ENCODE measurements at regions not wholly inside any gene's neighbourhood (a gene's known extent, or its start where the extent isn't known, plus 50 kb on each side); places are given as distances from the start of the nearest gene placed in this dataset.
A peak's percentile ranks its signal among the peaks of the same experiment; 100 is the strongest.

- no peak for TF ChIP-seq CTCF (IDR thresholded peaks at IDR 0.05)
- no peak overlapping the region for H3K4me3 Mint-ChIP-seq (ENCODE audit: unreplicated experiment)
- H3K4me1 Mint-ChIP-seq (ENCODE audit: unreplicated experiment): no peaks in the 10 kb centered on the region
- no peaks in the 10 kb centered on the region for H3K36me3 Mint-ChIP-seq (ENCODE audit: unreplicated experiment)
- peaks cover 23% of the 10 kb centered on the region for H3K9me3 Mint-ChIP-seq (ENCODE audit: unreplicated experiment)
- H3K27me3 Mint-ChIP-seq (ENCODE audit: unreplicated experiment): peaks cover 2% of the 10 kb centered on the region
- no peak overlapping the region for H3K27ac Mint-ChIP-seq (ENCODE audit: unreplicated experiment)
- DNase-seq (ENCODE audit: extremely low spot score, unreplicated experiment): no peak
Measured at GRCh38 chr13:111484959-111485358, 164.5 kb downstream of the TEX29 start.

DNA sequence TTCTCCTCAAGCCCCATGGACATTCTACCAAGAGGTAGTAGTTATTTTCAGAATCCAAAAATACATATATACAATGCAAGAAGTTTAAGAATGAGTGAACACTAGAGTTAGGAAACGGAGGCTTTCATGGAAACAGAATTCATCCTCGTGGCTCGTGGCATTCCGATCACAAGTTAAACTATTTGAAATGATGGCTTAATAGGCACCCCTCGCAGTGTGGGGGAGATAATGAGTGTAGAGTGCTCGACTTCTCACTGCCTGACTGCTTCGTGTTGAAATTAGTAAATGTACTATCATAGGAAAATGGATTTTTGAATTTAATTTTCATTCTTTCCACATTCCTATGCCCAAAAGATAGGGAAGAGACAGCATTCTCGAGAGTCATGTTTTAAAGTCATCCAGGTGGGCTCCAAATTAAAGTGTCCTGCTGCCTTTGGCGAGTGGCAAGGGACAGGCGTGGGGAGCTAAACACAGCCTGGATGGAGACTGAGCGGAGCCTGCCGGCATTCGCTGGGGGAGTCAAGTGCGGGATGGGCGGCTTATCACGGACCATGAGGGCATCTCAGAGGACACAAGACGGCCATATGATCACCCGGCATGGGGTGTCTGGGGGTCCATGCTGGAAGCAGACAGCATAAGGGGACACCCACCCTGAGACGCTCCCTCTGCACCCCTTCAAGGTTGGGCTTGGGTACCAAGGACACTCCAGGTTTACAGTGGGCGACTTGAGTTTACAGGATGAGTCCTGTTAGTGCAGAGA is 165.2 kb downstream of the TEX29 start:
- no peak overlapping the region for H3K4me3 Mint-ChIP-seq (ENCODE audit: unreplicated experiment)
- TF ChIP-seq CTCF (IDR thresholded peaks at IDR 0.05): no peak
- no peaks in the 10 kb centered on the region for H3K27me3 Mint-ChIP-seq (ENCODE audit: unreplicated experiment)
- H3K36me3 Mint-ChIP-seq (ENCODE audit: unreplicated experiment): no peaks in the 10 kb centered on the region
- H3K9me3 Mint-ChIP-seq (ENCODE audit: unreplicated experiment): peaks cover 23% of the 10 kb centered on the region
- H3K4me1 Mint-ChIP-seq (ENCODE audit: unreplicated experiment): no peaks in the 10 kb centered on the region
- H3K27ac Mint-ChIP-seq (ENCODE audit: unreplicated experiment): no peak overlapping the region
- DNase-seq (ENCODE audit: extremely low spot score, unreplicated experiment): peak; percentile 80

- no peak for TF ChIP-seq CTCF (IDR thresholded peaks at IDR 0.05)
- H3K4me1 Mint-ChIP-seq (ENCODE audit: unreplicated experiment): no peaks in the 10 kb centered on the region
Measured at GRCh38 chr13:111486331-111486730, 165.9 kb downstream of the TEX29 start.

DNA sequence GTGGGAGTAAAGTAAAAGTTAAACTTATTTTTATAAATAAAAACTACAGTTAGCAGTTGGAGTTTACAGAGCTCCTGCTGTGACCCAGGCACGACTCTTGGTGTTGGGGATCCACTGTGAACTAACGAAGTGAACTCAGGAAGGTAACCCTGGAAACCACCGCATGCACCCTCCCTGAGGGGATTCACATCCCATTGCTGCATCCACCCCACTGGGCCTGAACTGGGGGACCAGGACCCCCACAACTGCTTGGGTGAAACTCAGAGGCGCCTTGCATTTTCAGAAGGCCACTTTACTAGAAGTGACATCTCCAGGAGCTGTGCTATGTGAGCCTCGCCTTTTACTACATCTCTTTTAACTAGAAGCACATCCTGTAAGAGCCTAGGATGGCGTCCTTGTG is 166.4 kb downstream of the TEX29 start:
- Mint-ChIP-seq H3K27ac (ENCODE audit: unreplicated experiment) (no peak overlapping the region), H3K4me3 (ENCODE audit: unreplicated experiment) (no peak overlapping the region), H3K9me3 (ENCODE audit: unreplicated experiment) (peaks cover 23% of the 10 kb centered on the region), H3K36me3 (ENCODE audit: unreplicated experiment) (no peaks in the 10 kb centered on the region), H3K4me1 (ENCODE audit: unreplicated experiment) (no peaks in the 10 kb centered on the region), H3K27me3 (ENCODE audit: unreplicated experiment) (no peaks in the 10 kb centered on the region)
- no peak for TF ChIP-seq CTCF (IDR thresholded peaks at IDR 0.05)
- DNase-seq (ENCODE audit: extremely low spot score, unreplicated experiment): peak; percentile 76

More at GRCh38 chr13:111486331-111486730, 165.9 kb downstream of the TEX29 start:
- Mint-ChIP-seq H3K27me3 (ENCODE audit: unreplicated experiment) (no peaks in the 10 kb centered on the region), H3K27ac (ENCODE audit: unreplicated experiment) (no peak overlapping the region), H3K4me3 (ENCODE audit: unreplicated experiment) (no peak overlapping the region), H3K9me3 (ENCODE audit: unreplicated experiment) (peaks cover 23% of the 10 kb centered on the region), H3K36me3 (ENCODE audit: unreplicated experiment) (no peaks in the 10 kb centered on the region)
- peak; percentile 82 for DNase-seq (ENCODE audit: extremely low spot score, unreplicated experiment)

DNA sequence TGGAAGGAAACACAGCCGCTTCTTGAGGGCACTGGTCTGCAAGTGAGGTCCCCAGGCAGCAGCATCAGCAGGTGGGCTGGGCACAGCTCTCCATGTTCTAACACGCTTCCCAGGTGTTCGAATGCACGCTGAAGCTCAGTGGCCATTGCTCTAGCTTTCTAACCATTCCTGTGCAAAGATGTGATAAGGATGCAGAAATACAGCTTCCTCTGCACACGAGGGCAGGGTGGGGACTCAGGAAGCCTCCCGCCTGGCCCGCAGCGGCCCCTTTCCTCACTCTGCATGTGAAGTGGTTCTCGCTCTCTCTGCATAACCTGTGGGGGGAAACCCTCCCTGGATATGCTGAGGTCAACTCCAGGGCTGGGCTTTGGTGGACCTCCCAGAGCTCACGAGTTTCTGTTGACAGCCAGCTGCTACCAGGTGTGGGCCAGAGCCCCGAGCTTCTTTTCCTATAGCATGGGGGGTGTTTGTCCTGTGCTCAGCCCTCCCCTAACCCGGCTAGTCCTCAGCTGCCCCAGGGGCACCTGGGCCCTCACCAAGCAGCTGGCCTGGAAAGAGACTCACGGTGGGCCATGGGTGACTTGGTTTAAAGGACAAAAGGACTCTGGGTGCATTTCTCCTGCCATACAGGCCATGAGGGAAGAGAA is 168.2 kb downstream of the TEX29 start:
- peak; percentile 75 for DNase-seq (ENCODE audit: extremely low spot score, unreplicated experiment)
- H3K27ac Mint-ChIP-seq (ENCODE audit: unreplicated experiment): no peak overlapping the region
- H3K4me1 Mint-ChIP-seq (ENCODE audit: unreplicated experiment): no peaks in the 10 kb centered on the region
- no peak overlapping the region for H3K4me3 Mint-ChIP-seq (ENCODE audit: unreplicated experiment)
- no peaks in the 10 kb centered on the region for H3K27me3 Mint-ChIP-seq (ENCODE audit: unreplicated experiment)
- peaks cover 23% of the 10 kb centered on the region for H3K9me3 Mint-ChIP-seq (ENCODE audit: unreplicated experiment)
- H3K36me3 Mint-ChIP-seq (ENCODE audit: unreplicated experiment): no peaks in the 10 kb centered on the region
- TF ChIP-seq CTCF (IDR thresholded peaks at IDR 0.05): no peak
